NCI-H345 treated with DMSO at 0.1 percent for 48 hours (cell line): ENCODE measurements at regions not wholly inside any gene's neighbourhood (a gene's known extent, or its start where the extent isn't known, plus 50 kb on each side); places are given as distances from the start of the nearest gene placed in this dataset.
"Not testable (repeated sequence)": the region's sequence is repeated elsewhere in the genome, so short reads cannot be mapped to it uniquely, and the experiment has no call there.

ENCODE experiments used
- DNase-seq: peaks from one replicate; lab custom pipeline; 2025; ENCODE audit not compliant: unreplicated experiment; lab: John Stamatoyannopoulos, UW

DNA sequence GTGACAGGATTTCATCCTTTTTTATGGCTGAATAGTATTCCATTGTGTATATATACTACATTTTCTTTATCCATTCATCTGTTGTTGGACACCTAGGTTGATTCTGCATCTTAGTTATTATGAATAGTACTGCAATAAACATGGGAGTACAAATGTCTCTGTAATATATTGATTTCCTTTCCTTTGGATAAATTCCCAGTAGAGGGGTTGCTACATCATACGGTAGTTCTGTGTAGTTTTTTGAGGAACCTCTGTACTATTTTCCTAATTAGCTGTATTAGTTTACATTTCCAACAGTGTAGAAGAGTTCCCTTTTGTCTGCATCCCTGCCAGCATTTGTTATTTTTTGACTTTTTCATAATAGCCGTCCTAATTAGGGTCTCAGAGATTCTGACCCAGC, 201.3 kb downstream of the GIPC2 start:
- no peak for DNase-seq

DNA sequence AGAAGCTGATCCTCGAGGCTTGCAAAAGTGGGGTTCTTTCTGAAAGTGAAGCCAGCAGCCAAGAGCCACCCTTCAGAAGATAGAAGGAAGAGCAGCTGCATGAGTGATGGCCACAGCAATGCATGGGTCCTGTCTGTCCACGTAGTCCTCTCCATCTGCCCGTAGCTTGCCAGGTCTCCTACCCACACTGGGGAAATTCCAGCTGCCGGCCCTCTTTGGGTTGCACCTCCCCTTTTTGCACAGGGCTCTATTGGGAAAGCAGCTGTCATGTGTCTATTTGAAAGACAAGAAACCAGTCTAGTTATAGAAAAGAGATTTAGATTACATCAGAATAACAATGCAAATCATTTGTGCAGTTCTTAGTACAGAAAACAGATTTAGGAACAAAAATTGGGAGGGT, 204.4 kb downstream of the GIPC2 start:
- DNase-seq: no peak

DNA sequence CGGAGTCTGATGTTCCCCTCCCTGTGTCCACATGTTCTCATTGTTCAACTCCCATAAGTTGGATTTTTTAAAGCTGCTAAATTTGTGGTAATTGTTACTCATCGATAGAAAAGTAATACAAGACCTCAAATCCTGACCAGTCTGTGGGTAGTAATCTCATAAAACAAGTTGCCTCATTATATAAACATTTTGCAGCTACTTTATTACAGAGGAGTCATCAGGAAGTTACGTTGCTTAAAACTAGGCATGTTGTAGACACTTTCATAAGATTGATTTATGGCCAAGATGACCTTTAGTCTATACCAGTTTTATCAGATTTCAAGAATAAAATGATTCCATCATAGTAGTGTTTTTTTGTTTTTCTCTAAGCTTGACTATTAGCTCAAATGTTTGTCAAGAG, 208.8 kb downstream of the GIPC2 start:
- no peak for DNase-seq

DNA sequence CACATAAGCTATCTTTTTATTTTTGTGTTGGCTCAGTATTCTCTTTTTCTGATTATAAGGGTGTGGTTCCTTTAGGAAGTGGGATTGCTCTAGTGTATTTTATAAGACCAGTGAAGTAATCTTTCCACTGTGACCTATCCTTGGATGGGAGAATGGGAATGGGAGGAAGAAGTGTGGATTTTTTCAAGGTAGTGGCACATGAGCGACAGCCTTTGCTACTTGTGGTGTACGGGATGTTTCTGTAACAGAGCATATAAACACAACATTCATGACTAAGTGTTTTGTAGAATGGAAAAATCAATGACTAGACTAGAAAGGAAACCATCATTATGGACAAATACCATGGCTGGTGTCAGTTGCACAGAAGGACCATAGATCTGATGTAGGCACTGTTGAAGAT, 209.6 kb downstream of the GIPC2 start:
- no peak for DNase-seq

DNA sequence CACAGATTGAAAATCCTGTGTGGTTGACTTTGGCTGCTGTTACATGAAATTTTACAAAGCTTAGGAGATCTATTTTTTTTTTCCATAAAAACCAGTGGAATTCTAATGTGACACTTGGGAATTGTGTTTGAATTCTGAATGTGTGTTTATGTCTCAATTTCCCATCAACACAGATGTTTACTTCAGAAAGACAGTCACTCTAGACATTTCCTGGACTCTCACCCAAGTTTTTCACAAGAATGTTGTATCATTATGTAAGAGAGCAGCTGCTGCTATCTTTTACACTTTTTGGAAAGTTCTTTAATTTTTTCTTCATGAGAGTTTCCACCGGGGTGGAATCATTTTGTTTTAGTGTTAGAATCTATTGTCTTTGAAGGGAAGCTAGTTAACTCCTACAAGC, 210.1 kb downstream of the GIPC2 start:
- no peak for DNase-seq

DNA sequence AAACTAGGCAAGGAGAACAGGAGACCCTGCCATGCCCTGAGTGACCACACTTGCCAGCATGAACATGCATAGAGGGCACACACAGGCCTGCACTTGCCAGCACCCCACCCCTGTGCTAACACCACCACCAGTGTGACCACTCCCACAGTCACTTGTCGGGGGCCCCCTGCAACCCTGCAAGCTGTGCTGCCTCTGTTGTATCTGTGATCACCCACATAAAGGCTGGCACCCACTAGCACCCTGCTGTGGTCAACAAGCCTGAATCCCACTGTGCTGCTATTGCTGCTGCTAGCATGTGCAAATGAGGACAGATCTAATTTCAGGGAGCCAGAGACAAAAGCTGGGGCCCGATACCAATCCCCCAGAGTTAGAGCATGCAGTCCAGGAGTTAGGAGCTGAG, 217.7 kb downstream of the GIPC2 start:
- peak; percentile 79 for DNase-seq

DNA sequence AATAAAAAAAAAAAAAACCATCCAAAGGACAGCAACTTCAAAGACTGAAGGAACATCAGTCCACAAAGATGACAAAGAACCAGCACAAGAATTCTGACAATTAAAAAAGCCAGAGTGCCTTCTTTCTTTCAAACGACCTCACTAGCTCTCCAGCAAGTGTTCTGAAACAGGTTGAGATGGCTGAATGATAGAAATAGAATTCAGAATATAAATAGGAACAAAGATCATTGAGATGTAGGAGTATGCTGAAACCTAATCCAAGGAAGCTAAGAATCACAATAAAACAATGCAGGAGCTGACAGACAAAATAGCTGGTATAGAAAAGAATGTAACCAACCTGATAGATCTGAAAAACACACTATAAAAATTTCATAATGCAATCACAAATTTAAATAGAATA, 218.2 kb downstream of the GIPC2 start:
- DNase-seq: no peak

DNA sequence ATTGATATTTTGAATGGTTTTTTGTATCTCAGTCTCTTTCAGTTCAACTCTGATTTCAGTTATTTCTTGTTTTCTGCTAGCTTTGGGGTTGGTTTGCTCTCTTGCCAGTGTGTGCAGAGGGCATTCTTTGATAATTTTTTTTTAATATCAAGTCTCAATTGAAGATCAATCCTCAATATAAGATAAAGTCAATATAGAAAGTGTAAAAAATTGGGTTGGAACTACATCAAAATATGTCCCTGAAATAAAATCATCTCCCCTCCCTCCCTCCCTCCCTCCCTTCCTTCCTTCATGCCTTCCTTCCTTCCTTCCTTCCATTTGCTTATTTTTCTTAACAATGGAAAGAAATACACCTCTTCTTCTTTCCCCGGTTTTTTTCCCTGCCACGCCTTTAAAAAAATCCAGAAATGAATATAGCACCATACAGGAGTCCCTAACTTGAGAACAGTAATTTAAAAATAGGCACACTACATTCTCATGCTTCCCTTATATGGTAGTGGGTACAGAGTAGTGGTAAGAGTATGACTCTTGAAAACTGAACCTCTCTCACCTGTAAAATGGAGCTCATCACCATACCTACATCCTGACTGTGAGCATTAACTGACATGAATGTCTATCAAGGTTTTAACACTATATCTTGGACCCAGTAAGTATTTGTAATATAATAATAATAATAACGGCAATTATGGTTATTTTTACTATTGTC, 221.9 kb downstream of the GIPC2 start:
- no peak for DNase-seq

DNA sequence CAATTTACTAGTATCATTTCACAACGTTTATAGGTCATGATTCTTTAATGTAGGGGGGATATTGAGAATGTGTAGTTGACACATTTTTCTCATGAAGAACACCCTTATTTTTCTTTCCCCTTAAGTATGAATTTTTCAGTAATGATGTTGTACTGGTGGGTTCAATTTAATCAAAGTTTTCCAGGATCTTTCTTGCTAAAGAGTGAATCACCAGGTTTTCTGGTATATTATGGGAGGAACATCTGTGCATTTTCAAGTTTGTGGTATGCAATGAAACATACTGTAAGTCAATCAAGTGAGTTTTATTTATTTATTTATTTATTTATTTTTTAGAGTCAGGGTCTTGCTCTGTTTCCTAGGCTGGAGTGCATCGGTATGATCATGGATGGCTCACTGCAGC, 221.2 kb upstream of the PTGFR start:
- DNase-seq: no peak

DNA sequence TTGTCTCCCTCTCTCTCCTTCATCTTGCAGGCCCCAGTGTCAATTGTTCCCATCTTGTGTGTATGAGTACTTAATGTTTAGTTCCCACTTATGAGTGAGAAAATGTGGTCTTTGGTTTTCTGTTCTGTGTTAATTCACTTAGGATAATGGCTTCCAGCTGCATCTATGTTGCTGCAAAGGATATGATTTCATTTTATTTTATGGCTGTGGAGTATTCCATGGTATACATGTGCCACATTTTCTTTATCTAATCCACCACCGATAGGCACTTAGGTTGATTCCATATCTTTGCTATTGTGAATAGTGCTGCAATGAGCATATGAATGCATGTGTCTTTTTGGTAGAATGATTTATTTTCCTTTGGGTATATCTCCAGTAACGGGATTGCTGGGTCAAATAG, 219.4 kb upstream of the PTGFR start:
- DNase-seq: not testable (repeated sequence)

DNA sequence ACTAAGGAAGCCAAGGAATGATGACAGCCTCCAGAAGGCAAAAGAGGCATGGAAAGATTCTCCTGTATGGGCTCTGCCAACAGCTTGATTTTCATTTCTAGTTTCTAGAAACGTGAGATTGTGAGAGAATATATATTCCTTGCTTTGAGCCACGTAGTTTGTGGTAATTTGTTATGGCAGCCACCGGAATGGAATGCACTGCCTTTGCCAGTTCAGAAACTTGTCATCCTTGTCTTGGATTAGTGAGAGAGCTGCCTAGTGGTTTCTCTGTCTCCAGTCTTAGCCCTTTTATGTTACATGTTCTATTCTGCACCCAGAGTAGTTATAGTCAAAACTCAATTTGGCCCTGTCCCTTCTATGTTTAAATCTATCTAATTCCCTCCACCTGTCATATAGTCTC, 216.0 kb upstream of the PTGFR start:
- no peak for DNase-seq

DNA sequence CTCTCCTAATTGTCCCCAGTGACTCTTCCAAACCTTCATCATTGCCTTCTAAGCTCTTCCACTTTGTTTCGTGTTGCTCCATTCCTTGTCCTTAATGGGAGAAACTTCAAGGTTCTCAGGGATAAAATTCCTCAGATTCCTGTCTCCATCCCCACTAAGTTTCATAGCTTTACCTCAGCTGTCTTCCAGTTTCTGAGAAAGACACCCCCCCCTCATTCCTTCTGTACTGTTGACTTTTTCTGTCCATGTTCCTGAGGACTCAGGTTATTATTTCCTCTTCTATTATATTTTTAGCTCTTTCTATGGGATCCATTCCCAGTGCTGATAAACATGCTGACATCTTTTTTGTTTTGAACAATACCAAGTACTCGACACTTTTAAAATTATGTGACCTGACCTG, 215.3 kb upstream of the PTGFR start:
- no peak for DNase-seq

DNA sequence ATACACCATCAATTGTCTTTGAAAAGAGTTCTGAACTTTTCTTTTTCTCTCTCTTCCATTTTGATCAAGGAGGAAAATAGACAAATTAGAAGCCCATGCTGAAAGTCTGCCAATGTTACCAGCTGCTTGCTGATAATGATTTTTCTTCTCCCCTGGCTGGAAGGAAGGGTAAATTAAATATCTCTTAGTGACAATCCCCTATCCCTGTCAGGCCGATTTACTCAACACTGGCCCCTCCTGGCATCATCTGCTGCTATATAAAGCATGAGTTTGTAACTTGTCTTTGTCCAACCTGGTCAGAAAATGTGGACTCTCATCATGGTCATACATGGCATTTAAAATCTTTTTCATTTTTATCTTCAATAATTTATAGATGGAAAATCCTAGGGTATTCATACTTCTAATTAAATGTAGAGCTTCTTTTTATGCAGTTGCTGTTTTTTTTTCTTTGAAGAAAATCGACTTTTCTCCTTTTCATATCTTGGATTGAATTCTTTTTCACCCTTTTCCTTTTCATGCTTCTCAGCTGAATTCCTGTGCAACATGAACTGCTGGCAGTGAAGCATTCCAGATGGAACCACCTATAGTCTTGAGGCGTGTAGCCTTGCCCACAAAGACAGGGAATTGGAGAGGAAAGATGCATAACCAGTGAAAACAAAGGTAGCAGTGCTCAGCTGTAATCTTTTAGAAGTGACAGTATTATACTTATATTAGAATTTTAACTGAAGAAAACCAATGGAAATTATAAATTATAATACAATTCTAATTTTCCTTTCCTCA, 214.7 kb upstream of the PTGFR start:
- DNase-seq: no peak

DNA sequence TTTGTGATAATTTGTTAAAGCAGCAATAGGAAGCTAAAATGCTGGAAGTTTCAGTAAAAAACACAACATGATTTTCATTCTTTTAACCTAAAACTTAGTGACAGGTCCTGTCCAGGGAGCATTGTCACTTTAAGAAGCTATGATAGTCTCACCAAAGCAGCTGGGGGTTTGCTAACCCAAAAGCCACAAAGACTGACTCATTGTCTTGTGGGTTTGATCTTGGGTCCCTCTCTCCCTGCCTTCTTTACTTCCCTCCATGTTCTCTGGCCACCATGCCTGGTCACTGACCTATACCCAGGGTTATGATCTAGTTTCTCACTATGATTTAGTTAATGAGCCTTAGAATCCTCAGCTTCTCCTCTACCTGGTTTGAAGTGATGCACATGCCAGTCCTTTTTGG, 213.5 kb upstream of the PTGFR start:
- no peak for DNase-seq

DNA sequence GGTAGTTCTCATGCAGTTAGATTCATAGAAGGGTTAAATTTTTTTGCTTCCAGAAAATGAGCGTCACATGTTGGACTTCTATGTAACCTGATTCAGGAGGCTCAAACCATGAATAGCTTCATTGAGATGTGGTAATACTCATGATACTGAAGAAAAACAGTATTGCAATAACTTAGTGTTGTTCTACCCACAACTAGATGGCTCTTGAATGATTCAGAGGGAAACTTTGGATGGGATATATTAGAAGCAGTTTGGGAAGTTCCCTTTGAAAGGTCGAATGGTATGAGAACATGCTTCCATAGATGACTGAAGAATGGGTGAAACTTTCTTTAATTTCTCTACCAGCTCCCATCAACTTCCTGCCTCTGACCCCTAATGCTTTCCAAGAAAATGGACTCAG, 211.7 kb upstream of the PTGFR start:
- no peak for DNase-seq

DNA sequence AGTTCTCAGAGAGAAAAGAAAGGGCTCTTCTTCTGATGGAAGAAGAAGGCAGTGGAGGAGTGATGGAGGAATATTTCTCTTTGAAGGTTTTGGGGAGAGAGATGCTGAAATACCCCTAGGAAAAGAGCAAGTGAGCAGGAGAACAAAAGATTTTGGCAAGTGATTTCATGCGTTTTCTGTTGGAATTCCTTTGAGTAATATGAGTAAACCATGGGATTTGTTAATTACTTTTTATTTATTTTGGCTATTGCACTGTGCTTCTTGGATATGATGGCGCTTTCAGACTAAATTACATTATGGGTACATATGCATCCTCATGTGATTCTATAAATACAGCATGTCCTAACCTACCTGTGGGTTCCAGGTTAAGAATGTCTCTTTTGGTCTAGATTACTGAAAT, 210.1 kb upstream of the PTGFR start:
- no peak for DNase-seq

DNA sequence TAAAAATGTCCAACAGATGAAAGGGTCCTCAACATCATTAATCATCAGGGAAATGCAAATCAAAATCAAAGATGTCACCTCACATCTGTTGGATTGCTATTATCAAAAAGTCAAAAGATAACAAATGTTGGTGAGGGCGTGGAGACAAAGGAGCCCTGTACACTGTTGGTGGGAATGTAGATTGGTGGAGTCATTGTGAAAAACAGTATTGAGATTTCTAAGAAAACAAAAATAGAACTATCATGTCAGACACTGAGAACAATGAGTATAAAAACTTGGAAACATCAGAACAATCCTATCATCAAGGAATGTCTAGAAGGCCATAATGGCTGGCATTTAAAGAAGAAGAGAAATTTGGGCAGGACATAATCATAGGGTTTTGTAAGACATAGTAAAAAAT, 209.2 kb upstream of the PTGFR start:
- no peak for DNase-seq

DNA sequence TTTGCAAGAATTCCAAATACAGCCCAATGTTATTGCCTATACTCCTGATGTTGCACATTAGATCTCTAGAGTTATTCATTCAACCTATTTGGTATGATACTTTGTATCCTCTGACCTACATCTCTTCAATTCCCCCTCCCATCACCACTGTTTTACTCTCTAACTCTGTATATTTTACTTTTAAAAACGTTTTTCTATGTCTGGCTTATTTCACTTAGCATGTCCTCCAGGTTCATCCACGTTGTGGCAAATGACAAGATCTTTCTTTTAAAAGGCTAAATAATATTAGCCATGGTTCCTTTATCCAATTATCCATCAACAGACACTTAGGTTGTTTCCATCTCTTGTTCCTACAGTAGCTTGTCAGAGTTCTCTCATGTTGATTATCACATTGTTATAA, 207.1 kb upstream of the PTGFR start:
- no peak for DNase-seq

DNA sequence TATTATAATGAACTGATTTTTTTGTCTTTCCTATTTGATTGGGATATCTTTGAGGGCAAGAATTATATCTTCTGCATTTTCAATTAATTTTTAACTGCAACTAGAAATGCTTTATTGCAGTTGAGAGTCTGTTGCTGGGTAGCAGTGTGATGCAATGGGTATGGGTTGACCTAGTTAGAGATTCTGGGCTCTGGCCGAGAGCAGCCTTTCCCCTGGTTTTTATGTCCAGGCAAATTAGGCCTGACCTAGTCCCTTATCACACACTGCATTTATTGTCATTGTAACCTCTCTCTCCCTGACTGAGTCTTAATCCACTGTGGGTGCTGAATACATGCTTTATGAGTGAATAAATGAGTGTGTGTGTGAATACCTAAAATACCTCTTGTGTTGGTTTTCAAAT, 206.4 kb upstream of the PTGFR start:
- no peak for DNase-seq

DNA sequence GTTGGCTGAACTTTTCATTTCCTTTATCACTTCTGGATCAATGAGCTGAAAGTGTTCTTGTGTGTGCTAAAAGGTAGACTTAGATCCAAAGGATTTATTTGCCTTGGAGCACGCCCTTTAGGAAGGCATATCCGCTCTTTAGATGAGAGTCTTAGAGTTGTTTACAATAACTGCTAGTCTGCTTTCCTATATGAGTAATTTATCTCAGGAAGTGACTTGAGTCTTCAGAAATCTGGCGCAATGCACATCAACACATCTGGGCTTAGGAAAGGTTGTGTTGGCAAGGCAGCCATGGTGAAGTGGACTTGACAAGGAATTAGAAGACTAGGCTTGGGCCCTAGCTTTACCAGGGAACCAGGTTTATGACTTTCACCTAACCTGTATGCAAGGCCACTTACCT, 204.1 kb upstream of the PTGFR start:
- no peak for DNase-seq

DNA sequence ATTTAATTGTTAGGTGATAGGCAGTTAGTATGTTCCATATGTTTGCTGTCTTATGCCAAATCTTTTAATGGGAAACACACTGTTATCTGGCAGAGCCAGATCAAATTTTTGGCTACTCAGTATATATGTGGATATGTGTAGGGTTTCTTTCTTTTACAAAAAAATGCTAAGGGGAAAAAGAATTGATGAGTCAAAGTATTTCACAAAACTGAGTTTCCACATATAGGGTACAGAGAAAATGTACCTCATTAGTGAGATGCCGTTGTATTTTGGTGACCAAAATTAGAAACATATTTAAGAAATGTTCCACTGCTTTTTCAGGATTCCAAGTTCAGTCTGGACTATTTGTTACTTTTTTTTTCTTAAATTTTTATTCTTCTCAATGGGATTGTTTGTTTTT, 201.2 kb upstream of the PTGFR start:
- DNase-seq: no peak

DNA sequence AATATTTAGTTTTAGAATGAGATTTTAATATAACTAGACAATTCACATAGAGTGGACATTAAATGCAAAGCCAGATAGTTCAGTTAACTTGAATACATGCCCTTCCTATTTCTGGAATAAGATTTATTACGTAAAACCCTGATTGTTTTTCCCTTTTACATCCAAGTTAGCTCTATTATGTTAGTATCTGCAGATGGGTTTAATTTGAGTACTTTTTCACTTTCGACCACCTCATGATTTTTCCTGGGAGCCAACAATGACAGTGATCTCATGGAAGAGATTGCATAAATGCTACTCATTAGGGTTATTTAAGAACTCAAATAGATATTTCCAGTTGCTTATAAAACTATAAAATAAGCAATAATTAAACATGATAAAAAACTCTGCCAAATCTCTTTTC, 199.4 kb upstream of the PTGFR start:
- no peak for DNase-seq

DNA sequence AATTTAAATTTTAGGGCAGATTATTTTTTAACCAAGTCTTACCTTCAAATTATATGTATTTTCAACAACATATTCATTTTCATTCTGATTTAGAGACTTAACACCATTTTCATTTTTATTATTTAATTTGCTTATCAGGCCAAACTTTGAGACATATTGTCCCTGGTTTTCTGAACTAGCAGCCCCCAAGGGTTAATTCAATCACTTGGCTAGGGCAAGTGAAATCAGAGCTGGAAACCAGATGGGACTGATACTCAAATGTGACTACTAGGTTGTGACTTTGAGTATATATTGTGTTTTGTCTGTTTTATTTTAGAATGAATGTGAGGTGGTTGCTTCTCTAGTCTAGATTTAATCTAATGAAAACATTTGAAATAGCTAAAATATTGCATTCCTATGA, 198.9 kb upstream of the PTGFR start:
- DNase-seq: no peak
